Endothelial cell of umbilical vein (primary cell): ENCODE measurements at regions not wholly inside any gene's neighbourhood (a gene's known extent, or its start where the extent isn't known, plus 50 kb on each side); places are given as distances from the start of the nearest gene placed in this dataset.

Experiments
- CTCF ChIP-seq, 2 donors: IDR thresholded peaks; 1 replicate in 1 of 2; 2 replicates in 1 of 2; pipeline ENCODE4 v1.5.1; 2011; ENCODE audit warnings: low read length in 2 of 2, mild to moderate bottlenecking in 2 of 2, moderate library complexity in 2 of 2, control low read depth in 1 of 2, inconsistent platforms in 1 of 2, low read depth in 1 of 2; ENCODE audit not compliant: insufficient read depth in 1 of 2; ENCODE audit errors: extremely low read depth in 1 of 2
- EZH2 ChIP-seq: IDR thresholded peaks from 2 replicates; pipeline ENCODE4 v1.6.1; 2012; ENCODE audit warnings: borderline replicate concordance, low read depth, mild to moderate bottlenecking, moderate library complexity, low read length, inconsistent platforms; ENCODE audit not compliant: severe bottlenecking
- MAX ChIP-seq: IDR thresholded peaks from 2 replicates; pipeline ENCODE4 v1.6.1; 2011; ENCODE audit not compliant: insufficient read depth, insufficient read length
- POLR2A ChIP-seq: IDR thresholded peaks from 2 replicates; pipeline ENCODE4 v1.6.1; 2012; ENCODE audit warnings: low read depth, mild to moderate bottlenecking, control low read depth, low read length
- POLR2AphosphoS5 ChIP-seq: IDR thresholded peaks from 2 replicates; pipeline ENCODE4 v1.6.1; 2012; ENCODE audit warnings: low read depth, mild to moderate bottlenecking, control low read depth, low read length, moderate library complexity; ENCODE audit not compliant: insufficient read depth

- TF ChIP-seq CTCF (IDR thresholded peaks at IDR 0.05; ENCODE audit: extremely low read depth in 1 of 2, insufficient read depth in 1 of 2, low read depth in 1 of 2, low read length in 2 of 2) (no peak), POLR2AphosphoS5 (no peak), EZH2 (no peak), POLR2A (no peak), MAX (no peak)
Measured at GRCh38 chr7:46468753-46469356, 547.8 kb upstream of the IGFBP3 start.
